HCT116 (cell line): ENCODE measurements at regions not wholly inside any gene's neighbourhood (a gene's known extent, or its start where the extent isn't known, plus 50 kb on each side); places are given as distances from the start of the nearest gene placed in this dataset.

Experiments used
- ATAC-seq: fragments of 200-7000 bp; cut with Tn5 transposase; 2 replicates; pipeline ENCODE4 v1.9.1; 2020; ENCODE audit warnings: mild to moderate bottlenecking, moderate library complexity
- BruUV-seq: library from RNA; stranded (reverse); fragments of 400-500 nt; replicated peaks from 2 replicates; lab custom pipeline; 2021; lab: Mats Ljungman, UMichigan
- CTCF ChIA-PET: fragments of 300-600 bp; sonication (Branson Sonifier 250); formaldehyde crosslinking; loops from one replicate; lab custom pipeline; 2021; ENCODE audit warnings: antibody characterized with exemption; lab: Charles Lee
- POLR2A ChIA-PET: fragments of 300-600, 350-600 bp; sonication (Branson Sonifier 250); formaldehyde crosslinking; loops from one replicate; lab custom pipeline; 2021; ENCODE audit warnings: antibody characterized with exemption; lab: Charles Lee
- RAD21 ChIA-PET, 2 experiments: fragments of 300-600 bp; sonication (Branson Sonifier 250); formaldehyde crosslinking; loops; one replicate each; lab custom pipeline; 2023; ENCODE audit warnings: low total read pairs in 2 of 2; ENCODE audit not compliant: uncharacterized antibody in 2 of 2, unreplicated experiment in 2 of 2, low non-redundant PET in 1 of 2; lab: Charles Lee
- DNase-seq: peaks from one replicate; pipeline ENCODE4 v3.0.0-alpha.2; 2010; ENCODE audit warnings: low read depth, low spot score
- H2AFZ ChIP-seq: fragments of 200-600 bp; shearing (Covaris generic), sonication (generic); 2 replicates; pipeline ENCODE4 v1.6.1; 2017; ENCODE audit warnings: low read depth, mixed run types, mixed read lengths, antibody characterized with exemption, low read length; ENCODE audit not compliant: poor library complexity, severe bottlenecking
- H3K27ac ChIP-seq: 2 replicates; pipeline ENCODE4 v1.5.1; 2012; ENCODE audit warnings: low read depth, low read length
- H3K27me3 ChIP-seq: fragments of 200-600 bp; sonication (generic); 2 replicates; pipeline ENCODE4 v1.6.1; 2016; ENCODE audit warnings: mixed run types, low read length, mixed read lengths; ENCODE audit not compliant: insufficient read depth
- H3K36me3 ChIP-seq, 2 experiments: fragments of 200-500 bp in 1 of 2; fragments of 200-600 bp in 1 of 2; sonication (Bioruptor generic) in 1 of 2; sonication (generic) in 1 of 2; 2 replicates each; pipeline versions ENCODE4 v1.5.1 to v1.6.1; 2014 to 2016; ENCODE audit warnings: low read length in 2 of 2, inconsistent platforms in 1 of 2, mixed read lengths in 1 of 2, mixed run types in 1 of 2; ENCODE audit not compliant: insufficient read depth in 2 of 2, control insufficient read depth in 1 of 2
- H3K4me1 ChIP-seq, 2 experiments: fragments of 200-600 bp in 1 of 2; sonication (generic) in 1 of 2; 2 replicates each; pipeline versions ENCODE4 v1.5.1 to v1.6.1; 2012 to 2017; ENCODE audit warnings: low read length in 2 of 2, inconsistent platforms in 1 of 2, mild to moderate bottlenecking in 1 of 2, mixed read lengths in 1 of 2, mixed run types in 1 of 2, moderate library complexity in 1 of 2; ENCODE audit not compliant: insufficient read depth in 2 of 2, control insufficient read depth in 1 of 2
- H3K4me2 ChIP-seq: fragments of 200-600 bp; sonication (generic); 2 replicates; pipeline ENCODE4 v1.6.1; 2017; ENCODE audit warnings: mixed run types, low read length, mixed read lengths
- H3K4me3 ChIP-seq, 2 experiments: fragments of 200-600 bp in 1 of 2; sonication (generic) in 1 of 2; replicated peaks in 1 of 2; 2 replicates each; pipeline ENCODE4 v1.5.1; 2011 to 2016; ENCODE audit warnings: low read length in 2 of 2, control low read depth in 1 of 2, low read depth in 1 of 2, mild to moderate bottlenecking in 1 of 2, mixed read lengths in 1 of 2, mixed run types in 1 of 2
- H3K79me2 ChIP-seq: fragments of 200-600 bp; sonication (generic); 2 replicates; pipeline ENCODE4 v1.6.1; 2017; ENCODE audit warnings: mild to moderate bottlenecking, mixed run types, low read length, moderate library complexity, mixed read lengths; ENCODE audit not compliant: insufficient read depth
- H3K9ac ChIP-seq: fragments of 200-600 bp; sonication (generic); 2 replicates; pipeline ENCODE4 v1.6.1; 2016; ENCODE audit warnings: low read length, mixed read lengths
- H3K9me2 ChIP-seq: fragments of 200-600 bp; sonication (generic), shearing (Covaris generic); 2 replicates; pipeline ENCODE4 v1.6.1; 2017; ENCODE audit warnings: mixed run types, mild to moderate bottlenecking, moderate library complexity; ENCODE audit not compliant: insufficient read depth
- H3K9me3 ChIP-seq, 2 experiments: fragments of 200-500 bp in 1 of 2; fragments of 200-600 bp in 1 of 2; sonication (Bioruptor generic) in 1 of 2; sonication (generic) in 1 of 2; 2 replicates each; pipeline ENCODE4 v1.6.1; 2014 to 2017; ENCODE audit warnings: low read length in 2 of 2, mixed read lengths in 2 of 2, inconsistent platforms in 1 of 2, low read depth in 1 of 2, mild to moderate bottlenecking in 1 of 2, mixed run types in 1 of 2, moderate library complexity in 1 of 2; ENCODE audit not compliant: control insufficient read depth in 1 of 2, insufficient read depth in 1 of 2
- H4K20me1 ChIP-seq: fragments of 200-600 bp; sonication (generic), shearing (Covaris generic); 2 replicates; pipeline ENCODE4 v1.6.1; 2017; ENCODE audit warnings: mixed run types, mild to moderate bottlenecking, moderate library complexity; ENCODE audit not compliant: insufficient read depth
- CBX3 ChIP-seq: IDR thresholded peaks from 2 replicates; pipeline ENCODE4 v1.6.1; 2012; ENCODE audit warnings: low read depth
- CEBPB ChIP-seq: IDR thresholded peaks from 2 replicates; pipeline ENCODE4 v1.6.1; 2012; ENCODE audit warnings: low read depth
- JUND ChIP-seq: IDR thresholded peaks from 2 replicates; pipeline ENCODE4 v1.6.1; 2012
- POLR2AphosphoS5 ChIP-seq: IDR thresholded peaks from 2 replicates; pipeline ENCODE4 v1.6.1; 2011; ENCODE audit warnings: mild to moderate bottlenecking, low read depth, low read length, moderate library complexity
- RAD21 ChIP-seq: IDR thresholded peaks from 2 replicates; pipeline ENCODE4 v1.6.1; 2012; ENCODE audit warnings: low read depth, mild to moderate bottlenecking
- SP1 ChIP-seq: IDR thresholded peaks from 2 replicates; pipeline ENCODE4 v1.6.1; 2012; ENCODE audit warnings: low read depth
- SRF ChIP-seq: IDR thresholded peaks from 2 replicates; pipeline ENCODE4 v1.6.1; 2012; ENCODE audit warnings: low read depth
- TCF7L2 ChIP-seq: IDR thresholded peaks from 2 replicates; pipeline ENCODE4 v1.7.0; 2011; ENCODE audit warnings: borderline replicate concordance, inconsistent platforms; ENCODE audit not compliant: insufficient read depth, insufficient read length; ENCODE audit errors: extremely low read depth
- YY1 ChIP-seq: IDR thresholded peaks from 2 replicates; pipeline ENCODE4 v1.6.1; 2011; ENCODE audit warnings: low read length, low read depth, moderate library complexity, mild to moderate bottlenecking; ENCODE audit not compliant: insufficient replicate concordance; ENCODE audit errors: extremely low read depth
- ZNF274 ChIP-seq: fragments of 200-500 bp; sonication (Bioruptor generic); IDR thresholded peaks from 2 replicates; pipeline ENCODE4 v1.6.1; 2014; ENCODE audit warnings: mild to moderate bottlenecking, low read depth, low read length, inconsistent platforms
- intact Hi-C: fragments of 100-400 bp; cut with micrococcal nuclease; formaldehyde crosslinking; loops from 2 replicates; pipeline ENCODE4 v1.10.0; 2022
- TF ChIP-seq, protein P1 (sequence below): IDR thresholded peaks from 2 replicates; pipeline ENCODE4 v1.6.1; 2012
- TF ChIP-seq, protein P2 (sequence below): IDR thresholded peaks from 2 replicates; pipeline ENCODE4 v1.6.1; 2011; ENCODE audit warnings: mild to moderate bottlenecking, low read length, moderate library complexity; ENCODE audit not compliant: insufficient replicate concordance; ENCODE audit errors: extremely low read depth

DNA sequence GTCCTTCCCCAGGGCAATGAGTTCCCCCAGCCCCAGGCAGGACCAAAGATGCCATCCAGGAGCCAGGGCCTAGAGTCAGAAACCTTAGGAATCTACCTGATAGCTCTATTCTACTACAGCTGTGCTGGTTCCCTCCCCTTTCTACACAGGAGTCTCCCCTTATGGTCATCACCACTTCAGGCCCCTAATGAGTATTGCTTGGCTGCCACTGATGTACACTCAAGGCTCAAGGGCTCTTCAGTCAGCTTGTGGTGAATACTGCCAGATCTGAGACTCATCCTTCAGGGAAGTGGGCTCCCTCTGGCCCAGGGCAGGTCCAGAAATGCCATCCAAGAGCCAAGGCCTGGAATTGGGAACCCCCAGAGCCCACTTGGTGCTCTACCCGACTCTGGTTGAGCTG lies 248.6 kb downstream of the ALDH8A1 start:
- ATAC-seq: no peak
- H3K36me3 ChIP-seq: no peaks in the 10 kb centered on the region
- no peak overlapping the region for H3K4me3 ChIP-seq
- POLR2A ChIA-PET: no interaction called here
- no peak overlapping the region for H3K4me2 ChIP-seq
- H3K79me2 ChIP-seq: no peaks in the 10 kb centered on the region
- H4K20me1 ChIP-seq: no peaks in the 10 kb centered on the region
- CTCF ChIA-PET: no interaction called here
- no peaks in the 10 kb centered on the region for H3K9me2 ChIP-seq
- intact Hi-C loops: no loop called here
- no peak for TF ChIP-seq TCF7L2
- no peak for TF ChIP-seq JUND
- TF ChIP-seq, protein P1, sequence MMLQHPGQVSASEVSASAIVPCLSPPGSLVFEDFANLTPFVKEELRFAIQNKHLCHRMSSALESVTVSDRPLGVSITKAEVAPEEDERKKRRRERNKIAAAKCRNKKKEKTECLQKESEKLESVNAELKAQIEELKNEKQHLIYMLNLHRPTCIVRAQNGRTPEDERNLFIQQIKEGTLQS: no peak
- TF ChIP-seq CBX3: no peak
- TF ChIP-seq ZNF274: no peak
- TF ChIP-seq YY1: no peak
- TF ChIP-seq, protein P2, sequence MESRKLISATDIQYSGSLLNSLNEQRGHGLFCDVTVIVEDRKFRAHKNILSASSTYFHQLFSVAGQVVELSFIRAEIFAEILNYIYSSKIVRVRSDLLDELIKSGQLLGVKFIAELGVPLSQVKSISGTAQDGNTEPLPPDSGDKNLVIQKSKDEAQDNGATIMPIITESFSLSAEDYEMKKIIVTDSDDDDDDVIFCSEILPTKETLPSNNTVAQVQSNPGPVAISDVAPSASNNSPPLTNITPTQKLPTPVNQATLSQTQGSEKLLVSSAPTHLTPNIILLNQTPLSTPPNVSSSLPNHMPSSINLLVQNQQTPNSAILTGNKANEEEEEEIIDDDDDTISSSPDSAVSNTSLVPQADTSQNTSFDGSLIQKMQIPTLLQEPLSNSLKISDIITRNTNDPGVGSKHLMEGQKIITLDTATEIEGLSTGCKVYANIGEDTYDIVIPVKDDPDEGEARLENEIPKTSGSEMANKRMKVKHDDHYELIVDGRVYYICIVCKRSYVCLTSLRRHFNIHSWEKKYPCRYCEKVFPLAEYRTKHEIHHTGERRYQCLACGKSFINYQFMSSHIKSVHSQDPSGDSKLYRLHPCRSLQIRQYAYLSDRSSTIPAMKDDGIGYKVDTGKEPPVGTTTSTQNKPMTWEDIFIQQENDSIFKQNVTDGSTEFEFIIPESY: no peak
- TF ChIP-seq CEBPB: no peak
- no peak for TF ChIP-seq SRF
- TF ChIP-seq POLR2AphosphoS5: no peak
- TF ChIP-seq SP1: no peak
- TF ChIP-seq RAD21: no peak
- no peak for DNase-seq
- no peak overlapping the region for H3K27ac ChIP-seq
- RAD21 ChIA-PET: no interaction called here
- no peaks in the 10 kb centered on the region for H3K9me3 ChIP-seq
- no peak overlapping the region for H2AFZ ChIP-seq
- no peaks in the 10 kb centered on the region for H3K4me1 ChIP-seq
- BruUV-seq: no TSS peak
- no peak overlapping the region for H3K9ac ChIP-seq
- H3K27me3 ChIP-seq: no peaks in the 10 kb centered on the region
